SK-N-SH (cell line): ENCODE measurements at regions not wholly inside any gene's neighbourhood (a gene's known extent, or its start where the extent isn't known, plus 50 kb on each side); places are given as distances from the start of the nearest gene placed in this dataset.

Experiments used
- CTCF ChIA-PET: fragments of 300-600, 350-600 bp; formaldehyde crosslinking; extraction: SDS; loops from one replicate; lab custom pipeline; 2021; lab: Yijun Ruan, JAX
- POLR2A ChIA-PET: fragments of 350-600 bp; sonication (Branson Sonifier 250); formaldehyde crosslinking; extraction: SDS; loops from one replicate; lab custom pipeline; 2020; ENCODE audit warnings: antibody characterized with exemption, inconsistent platforms; lab: Yijun Ruan, JAX
- DNase-seq: peaks from one replicate; pipeline ENCODE4 v3.0.0; 2012
- H2AFZ ChIP-seq: fragments of 200-600 bp; sonication (generic); 2 replicates; pipeline ENCODE4 v1.8.1; 2016; ENCODE audit warnings: antibody characterized with exemption, mild to moderate bottlenecking, low read depth
- H3F3A ChIP-seq: fragments of 200-600 bp; sonication (generic); replicated peaks from 2 replicates; pipeline ENCODE3; 2016; ENCODE audit warnings: antibody characterized with exemption, mild to moderate bottlenecking; ENCODE audit not compliant: insufficient read depth
- H3K27ac ChIP-seq, 2 experiments: fragments of 200-500 bp in 1 of 2; fragments of 200-600 bp in 1 of 2; sonication (Bioruptor generic) in 1 of 2; sonication (generic), shearing (Covaris generic) in 1 of 2; 2 replicates each; pipeline versions ENCODE4 v1.5.1 to v1.6.1; 2014 to 2016; ENCODE audit warnings: low read depth in 2 of 2, inconsistent platforms in 1 of 2, low read length in 1 of 2, mild to moderate bottlenecking in 1 of 2, mixed read lengths in 1 of 2
- H3K27me3 ChIP-seq: fragments of 200-600 bp; sonication (generic), shearing (Covaris generic); 2 replicates; pipeline ENCODE4 v1.6.1; 2016; ENCODE audit warnings: mixed run types; ENCODE audit not compliant: insufficient read depth
- H3K36me3 ChIP-seq, 2 experiments: fragments of 200-500 bp in 1 of 2; fragments of 200-600 bp in 1 of 2; sonication (Bioruptor generic) in 1 of 2; sonication (generic) in 1 of 2; replicated peaks in 1 of 2; 2 replicates each; pipeline versions ENCODE3 to v1.5.1; 2014 to 2016; ENCODE audit warnings: low read length in 1 of 2, mild to moderate bottlenecking in 1 of 2; ENCODE audit not compliant: insufficient read depth in 2 of 2, control insufficient read depth in 1 of 2
- H3K4me1 ChIP-seq, 2 experiments: fragments of 200-500 bp in 1 of 2; fragments of 200-600 bp in 1 of 2; sonication (Bioruptor generic) in 1 of 2; sonication (generic), shearing (Covaris generic) in 1 of 2; 2 replicates each; pipeline versions ENCODE4 v1.5.1 to v1.6.1; 2014 to 2016; ENCODE audit warnings: low read depth in 1 of 2, low read length in 1 of 2, mixed run types in 1 of 2; ENCODE audit not compliant: insufficient read depth in 2 of 2, control insufficient read depth in 1 of 2
- H3K4me2 ChIP-seq: fragments of 200-600 bp; sonication (generic), shearing (Covaris generic); 2 replicates; pipeline ENCODE4 v1.6.1; 2017; ENCODE audit warnings: mixed run types
- H3K4me3 ChIP-seq, 2 experiments: fragments of 200-500 bp in 1 of 2; fragments of 200-600 bp in 1 of 2; sonication (Bioruptor generic) in 1 of 2; sonication (generic), shearing (Covaris generic) in 1 of 2; 2 replicates each; pipeline versions ENCODE4 v1.5.1 to v1.8.1; 2014 to 2016; ENCODE audit warnings: low read depth in 2 of 2, inconsistent platforms in 1 of 2, low read length in 1 of 2, mild to moderate bottlenecking in 1 of 2, mixed read lengths in 1 of 2, moderate library complexity in 1 of 2
- H3K79me2 ChIP-seq: fragments of 200-600 bp; sonication (generic); 2 replicates; pipeline ENCODE4 v1.8.1; 2017; ENCODE audit warnings: mild to moderate bottlenecking; ENCODE audit not compliant: insufficient read depth
- H3K9ac ChIP-seq: fragments of 200-600 bp; sonication (generic); 2 replicates; pipeline ENCODE4 v1.6.1; 2017; ENCODE audit warnings: mixed run types
- H3K9me2 ChIP-seq: fragments of 200-600 bp; sonication (generic); 2 replicates; pipeline ENCODE4 v1.6.1; 2017; ENCODE audit warnings: mixed run types
- H3K9me3 ChIP-seq: fragments of 200-600 bp; sonication (generic); 2 replicates; pipeline ENCODE4 v1.6.1; 2017; ENCODE audit warnings: mixed run types, mild to moderate bottlenecking, moderate library complexity
- H4K20me1 ChIP-seq: fragments of 200-600 bp; sonication (generic); 2 replicates; pipeline ENCODE4 v1.6.1; 2017; ENCODE audit warnings: mild to moderate bottlenecking, mixed run types; ENCODE audit not compliant: insufficient read depth
- ELF1 ChIP-seq: IDR thresholded peaks from 2 replicates; pipeline ENCODE4 v1.4.0; 2012
- EZH2phosphoT487 ChIP-seq: fragments of 200-600 bp; sonication (generic); IDR thresholded peaks from 2 replicates; pipeline ENCODE4 v1.6.1; 2017; ENCODE audit warnings: low read depth, mixed run types, mild to moderate bottlenecking, antibody characterized with exemption, moderate library complexity, borderline replicate concordance
- FOXJ3 ChIP-seq: sonication (generic); formaldehyde crosslinking; IDR thresholded peaks from 2 replicates; pipeline ENCODE4 v1.5.1; 2020; ENCODE audit warnings: mild to moderate bottlenecking, missing genetic modification reagents
- GATA2 ChIP-seq: sonication (generic); formaldehyde crosslinking; IDR thresholded peaks from 2 replicates; pipeline ENCODE4 v1.5.0; 2020; ENCODE audit warnings: mild to moderate bottlenecking, missing genetic modification reagents
- MEF2A ChIP-seq: IDR thresholded peaks from 2 replicates; pipeline ENCODE4 v1.4.0; 2012; ENCODE audit warnings: low read depth, borderline replicate concordance
- NRF1 ChIP-seq: IDR thresholded peaks from 2 replicates; pipeline ENCODE4 v1.6.1; 2012; ENCODE audit warnings: low read depth, mild to moderate bottlenecking, low read length
- POLR2AphosphoS5 ChIP-seq: IDR thresholded peaks from 2 replicates; pipeline ENCODE4 v1.6.1; 2012; ENCODE audit warnings: low read depth, low read length
- RAD21 ChIP-seq: IDR thresholded peaks from 2 replicates; pipeline ENCODE4 v1.6.1; 2012; ENCODE audit warnings: mild to moderate bottlenecking, low read length
- RCOR1 ChIP-seq: fragments of 150-350 bp; IDR thresholded peaks from 2 replicates; pipeline ENCODE4 v1.6.1; 2017; ENCODE audit warnings: antibody characterized with exemption, low read length
- RXRA ChIP-seq: IDR thresholded peaks from 2 replicates; pipeline ENCODE4 v1.4.0; 2012; ENCODE audit warnings: low read depth, mild to moderate bottlenecking, borderline replicate concordance
- SIN3A ChIP-seq: IDR thresholded peaks from 2 replicates; pipeline ENCODE4 v1.6.1; 2012; ENCODE audit warnings: low read depth, mild to moderate bottlenecking, low read length, moderate library complexity, borderline replicate concordance
- TAF1 ChIP-seq: IDR thresholded peaks from 2 replicates; pipeline ENCODE4 v1.6.1; 2012; ENCODE audit warnings: low read depth, mild to moderate bottlenecking, low read length, moderate library complexity, borderline replicate concordance
- TCF12 ChIP-seq: IDR thresholded peaks from 2 replicates; pipeline ENCODE4 v1.4.0; 2012
- TEAD4 ChIP-seq: IDR thresholded peaks from 2 replicates; pipeline ENCODE4 v1.4.0; 2012; ENCODE audit warnings: mild to moderate bottlenecking, borderline replicate concordance; ENCODE audit not compliant: insufficient read depth
- WGBS: methylation state at CpG from one replicate; pipeline ENCODE4 v1.1.6; 2017; ENCODE audit warnings: low lambda C conversion rate; 5-methylcytosine and 5-hydroxymethylcytosine counted together
- TF ChIP-seq, protein P1 (sequence below): IDR thresholded peaks from 2 replicates; pipeline ENCODE4 v1.6.1; 2012; ENCODE audit warnings: mild to moderate bottlenecking, low read depth, low read length, moderate library complexity
- TF ChIP-seq, protein P2 (sequence below): IDR thresholded peaks from 2 replicates; pipeline ENCODE4 v1.4.0; 2012; ENCODE audit warnings: low read depth, borderline replicate concordance

DNA sequence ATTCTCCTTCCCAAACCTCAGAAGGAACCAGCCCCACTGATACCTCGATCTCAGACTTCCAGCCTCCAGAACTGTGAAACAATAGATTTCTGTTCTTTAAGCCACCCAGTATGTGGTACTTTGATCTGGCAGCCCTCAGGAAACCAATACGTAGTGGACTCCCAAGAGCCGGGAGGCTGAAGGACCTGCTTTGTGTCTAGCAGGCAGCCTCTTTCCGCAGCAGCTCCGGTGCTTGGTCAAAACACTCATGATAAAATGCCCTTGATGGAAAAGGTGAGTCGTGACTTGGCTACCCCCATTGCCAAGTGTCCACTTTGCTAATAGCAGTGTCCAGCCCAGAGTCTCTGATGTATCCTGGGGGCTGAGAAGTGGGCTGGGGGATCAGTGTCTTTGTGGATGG lies 158.8 kb upstream of the TMTC4 start:
- CTCF ChIA-PET: no interaction called here
- TF ChIP-seq EZH2phosphoT487 (no peak), RAD21 (no peak), POLR2AphosphoS5 (no peak), GATA2 (CRISPR knock-in tag) (no peak), NRF1 (no peak), TAF1 (no peak), SIN3A (no peak), RXRA (no peak), ELF1 (no peak), FOXJ3 (CRISPR knock-in tag) (no peak), TCF12 (no peak), RCOR1 (no peak), MEF2A (no peak), TEAD4 (no peak)
- TF ChIP-seq, protein P1, sequence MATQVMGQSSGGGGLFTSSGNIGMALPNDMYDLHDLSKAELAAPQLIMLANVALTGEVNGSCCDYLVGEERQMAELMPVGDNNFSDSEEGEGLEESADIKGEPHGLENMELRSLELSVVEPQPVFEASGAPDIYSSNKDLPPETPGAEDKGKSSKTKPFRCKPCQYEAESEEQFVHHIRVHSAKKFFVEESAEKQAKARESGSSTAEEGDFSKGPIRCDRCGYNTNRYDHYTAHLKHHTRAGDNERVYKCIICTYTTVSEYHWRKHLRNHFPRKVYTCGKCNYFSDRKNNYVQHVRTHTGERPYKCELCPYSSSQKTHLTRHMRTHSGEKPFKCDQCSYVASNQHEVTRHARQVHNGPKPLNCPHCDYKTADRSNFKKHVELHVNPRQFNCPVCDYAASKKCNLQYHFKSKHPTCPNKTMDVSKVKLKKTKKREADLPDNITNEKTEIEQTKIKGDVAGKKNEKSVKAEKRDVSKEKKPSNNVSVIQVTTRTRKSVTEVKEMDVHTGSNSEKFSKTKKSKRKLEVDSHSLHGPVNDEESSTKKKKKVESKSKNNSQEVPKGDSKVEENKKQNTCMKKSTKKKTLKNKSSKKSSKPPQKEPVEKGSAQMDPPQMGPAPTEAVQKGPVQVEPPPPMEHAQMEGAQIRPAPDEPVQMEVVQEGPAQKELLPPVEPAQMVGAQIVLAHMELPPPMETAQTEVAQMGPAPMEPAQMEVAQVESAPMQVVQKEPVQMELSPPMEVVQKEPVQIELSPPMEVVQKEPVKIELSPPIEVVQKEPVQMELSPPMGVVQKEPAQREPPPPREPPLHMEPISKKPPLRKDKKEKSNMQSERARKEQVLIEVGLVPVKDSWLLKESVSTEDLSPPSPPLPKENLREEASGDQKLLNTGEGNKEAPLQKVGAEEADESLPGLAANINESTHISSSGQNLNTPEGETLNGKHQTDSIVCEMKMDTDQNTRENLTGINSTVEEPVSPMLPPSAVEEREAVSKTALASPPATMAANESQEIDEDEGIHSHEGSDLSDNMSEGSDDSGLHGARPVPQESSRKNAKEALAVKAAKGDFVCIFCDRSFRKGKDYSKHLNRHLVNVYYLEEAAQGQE: no peak
- TF ChIP-seq, protein P2, sequence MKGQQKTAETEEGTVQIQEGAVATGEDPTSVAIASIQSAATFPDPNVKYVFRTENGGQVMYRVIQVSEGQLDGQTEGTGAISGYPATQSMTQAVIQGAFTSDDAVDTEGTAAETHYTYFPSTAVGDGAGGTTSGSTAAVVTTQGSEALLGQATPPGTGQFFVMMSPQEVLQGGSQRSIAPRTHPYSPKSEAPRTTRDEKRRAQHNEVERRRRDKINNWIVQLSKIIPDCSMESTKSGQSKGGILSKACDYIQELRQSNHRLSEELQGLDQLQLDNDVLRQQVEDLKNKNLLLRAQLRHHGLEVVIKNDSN: no peak
- TF ChIP-seq, all 33 proteins: peak for 0

More for the DNA sequence above, 158.8 kb upstream of the TMTC4 start:
- WGBS: 69% methylated on average over 6 of the region's 6 CpGs
- Histone ChIP-seq H3K4me3 (no peak overlapping the region), H2AFZ (no peak overlapping the region), H3K9me2 (no peaks in the 10 kb centered on the region), H3F3A (no peaks in the 10 kb centered on the region), H3K4me2 (no peak overlapping the region), H3K27me3 (no peaks in the 10 kb centered on the region), H3K9ac (no peak overlapping the region), H3K4me1 (peaks cover 0 to 4% of the 10 kb centered on the region in 2 experiments; a peak in 1 of 4 replicates), H3K36me3 (no peaks in the 10 kb centered on the region), H3K9me3 (no peaks in the 10 kb centered on the region), H3K79me2 (no peaks in the 10 kb centered on the region), H4K20me1 (no peaks in the 10 kb centered on the region), H3K27ac (no peak overlapping the region)
- no peak for DNase-seq
- POLR2A ChIA-PET: no interaction called here
